T47D (cell line): ENCODE measurements at regions not wholly inside any gene's neighbourhood (a gene's known extent, or its start where the extent isn't known, plus 50 kb on each side); places are given as distances from the start of the nearest gene placed in this dataset.
"Not testable (repeated sequence)": the region's sequence is repeated elsewhere in the genome, so short reads cannot be mapped to it uniquely, and the experiment has no call there.

Experiments used
- DNase-seq, 2 experiments: peaks; one replicate each; pipeline versions ENCODE4 v3.0.0 to v3.0.0-alpha.2; 2011 to 2012; ENCODE audit warnings: low read depth in 1 of 2, low spot score in 1 of 2
- JUND ChIP-seq: IDR thresholded peaks from 2 replicates; pipeline ENCODE4 v1.6.1; 2012; ENCODE audit warnings: low read depth
- in situ Hi-C: cut with HindIII; loops from 2 replicates; pipeline ENCODE4 v1.10.0; 2016; ENCODE audit warnings: low sequenced_read_pairs, low pct_unique_long_range_greater_than_20kb

DNA sequence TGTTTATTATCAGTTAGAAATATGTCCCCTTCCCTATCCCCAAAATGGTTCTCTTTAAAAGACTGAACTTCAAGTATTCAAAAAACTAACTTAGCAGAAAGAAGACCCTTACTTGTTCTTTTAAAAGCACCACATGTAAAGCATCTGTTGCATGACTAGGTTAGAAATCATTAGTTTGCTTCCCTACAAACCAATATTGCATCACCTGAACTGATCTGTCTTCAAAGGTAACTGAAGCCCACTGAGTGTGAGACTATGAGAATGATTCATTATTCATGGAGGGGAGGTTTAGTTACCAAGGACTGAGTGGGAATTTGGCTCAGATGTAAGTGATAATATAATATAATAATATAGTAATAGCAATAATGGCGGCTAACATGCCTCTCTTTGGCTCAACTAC lies 231.7 kb downstream of the SPRY1 start:
- no peak for DNase-seq
- in situ Hi-C loops: no loop called here
- no peak for TF ChIP-seq JUND

DNA sequence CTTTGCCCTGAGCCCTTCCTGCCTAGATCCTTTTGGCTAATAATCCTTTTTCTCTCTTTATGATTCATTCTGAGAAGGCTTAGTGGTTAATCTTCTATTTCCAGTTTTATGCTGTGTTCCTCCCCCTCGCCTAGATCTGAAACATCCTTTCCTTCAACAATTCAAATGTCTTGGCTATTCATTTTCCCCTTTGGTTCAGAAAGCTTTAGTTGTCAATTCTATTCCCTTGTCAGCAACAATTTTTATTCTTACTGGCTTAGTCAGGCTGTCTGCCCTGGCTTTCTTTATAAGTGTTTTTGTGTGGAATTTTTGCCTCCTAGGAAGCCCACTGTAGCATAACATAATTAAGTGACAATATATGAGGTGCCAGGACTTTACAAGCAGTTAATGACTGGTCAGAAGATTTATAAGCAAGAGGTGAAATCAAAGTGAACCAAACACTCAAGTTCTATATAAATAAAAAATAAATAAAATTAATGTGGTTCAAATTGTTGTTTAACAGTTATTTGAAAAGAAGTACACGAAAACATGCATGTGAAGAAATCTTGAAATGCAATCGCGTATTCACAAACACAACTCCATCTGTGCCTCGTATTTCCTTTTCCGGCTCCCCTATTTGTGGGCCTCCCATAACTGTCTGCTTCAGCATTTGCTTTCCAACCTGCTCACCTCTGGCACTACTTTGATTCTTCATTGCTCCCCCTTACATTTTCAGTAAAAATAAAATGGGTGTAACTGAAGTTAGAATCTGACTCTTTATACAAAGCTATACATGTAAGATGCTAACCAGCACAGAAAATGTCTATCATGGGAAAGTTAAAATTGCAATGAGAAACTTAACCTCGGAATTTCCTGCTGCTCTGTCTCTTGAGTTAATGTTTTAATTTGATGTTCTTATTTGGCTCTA lies 235.4 kb downstream of the SPRY1 start:
- in situ Hi-C loops: no loop called here
- TF ChIP-seq JUND: no peak
- no peak for DNase-seq

DNA sequence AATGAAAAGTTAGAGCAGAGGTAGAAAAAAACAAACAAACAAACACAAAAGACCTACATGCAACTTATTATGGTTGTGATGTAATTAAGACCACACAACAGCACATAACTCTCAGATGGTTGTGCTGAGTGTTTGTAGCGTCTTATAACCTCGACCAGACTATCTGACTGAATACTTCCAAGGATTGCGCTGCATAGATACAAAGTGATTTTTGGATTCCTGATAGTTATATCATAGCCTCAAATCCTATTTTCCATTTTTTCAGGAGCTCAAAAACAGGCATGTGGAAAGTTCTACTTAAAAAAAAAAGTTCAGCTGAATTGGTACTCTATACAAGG lies 236.1 kb downstream of the SPRY1 start:
- DNase-seq: no peak
- no peak for TF ChIP-seq JUND
- in situ Hi-C loops: no loop called here

- no peak for TF ChIP-seq JUND
- in situ Hi-C loops: no loop called here
- DNase-seq: no peak
Measured at GRCh38 chr4:123638834-123639233, 242.2 kb downstream of the SPRY1 start.

- no peak for TF ChIP-seq JUND
- no peak for DNase-seq
- in situ Hi-C loops: no loop called here
Measured at GRCh38 chr4:123640271-123640670, 243.7 kb downstream of the SPRY1 start.

DNA sequence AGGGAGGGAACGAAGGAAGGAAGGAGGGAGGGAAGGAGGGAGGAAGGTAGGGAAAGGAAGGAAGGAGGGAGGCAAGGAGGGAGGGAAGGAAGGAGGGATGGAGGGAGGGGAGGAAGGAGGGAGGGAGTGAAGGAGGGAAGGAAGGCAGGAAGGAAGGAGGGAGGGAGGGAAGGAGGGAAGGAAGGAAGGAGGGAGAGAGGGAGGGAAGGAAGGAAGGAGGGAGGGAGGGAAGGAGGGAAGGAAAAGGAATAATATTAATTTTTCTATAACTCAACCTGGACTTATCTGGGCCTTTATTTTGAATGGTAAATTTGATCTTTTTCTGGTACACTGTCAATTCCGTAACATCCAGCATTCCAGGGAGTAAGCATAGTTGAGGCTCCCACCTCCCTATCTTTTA lies 244.2 kb downstream of the SPRY1 start:
- in situ Hi-C loops: no loop called here
- TF ChIP-seq JUND: no peak

DNA sequence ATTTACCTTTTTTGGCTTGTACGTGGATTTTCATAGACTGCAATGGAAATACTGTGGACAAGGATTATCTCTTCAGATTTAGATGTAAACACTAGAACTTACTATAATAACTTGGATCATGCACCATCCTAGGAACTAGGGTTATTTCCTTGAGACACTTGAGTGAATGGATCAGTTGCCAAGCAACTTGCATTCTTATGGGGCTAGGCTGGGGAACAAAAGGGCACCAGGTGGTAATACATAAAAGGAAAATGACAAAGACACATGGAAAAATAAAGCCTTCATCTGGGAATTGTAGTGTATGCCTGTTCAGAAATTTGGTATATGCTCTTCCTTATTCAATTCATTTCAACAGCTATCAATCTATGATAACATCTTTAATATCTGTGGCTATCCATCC lies 247.1 kb downstream of the SPRY1 start:
- no peak for TF ChIP-seq JUND
- in situ Hi-C loops: no loop called here
- no peak for DNase-seq

More for the DNA sequence above, 244.2 kb downstream of the SPRY1 start:
- no peak for DNase-seq

GRCh38 chr4:123649250-123649644 lies 252.7 kb downstream of the SPRY1 start:
- no peak for TF ChIP-seq JUND
- in situ Hi-C loops: no loop called here
- no peak for DNase-seq

GRCh38 chr4:123649645-123650391 lies 253.2 kb downstream of the SPRY1 start:
- DNase-seq: peak in 1 of 2 experiments; percentile 29
- in situ Hi-C loops: no loop called here
- no peak for TF ChIP-seq JUND

GRCh38 chr4:123651066-123651465 lies 254.5 kb downstream of the SPRY1 start:
- DNase-seq: no peak
- in situ Hi-C loops: no loop called here
- TF ChIP-seq JUND: no peak

- no peak for DNase-seq
- no peak for TF ChIP-seq JUND
- in situ Hi-C loops: no loop called here
Measured at GRCh38 chr4:123651536-123652180, 255.1 kb downstream of the SPRY1 start.

DNA sequence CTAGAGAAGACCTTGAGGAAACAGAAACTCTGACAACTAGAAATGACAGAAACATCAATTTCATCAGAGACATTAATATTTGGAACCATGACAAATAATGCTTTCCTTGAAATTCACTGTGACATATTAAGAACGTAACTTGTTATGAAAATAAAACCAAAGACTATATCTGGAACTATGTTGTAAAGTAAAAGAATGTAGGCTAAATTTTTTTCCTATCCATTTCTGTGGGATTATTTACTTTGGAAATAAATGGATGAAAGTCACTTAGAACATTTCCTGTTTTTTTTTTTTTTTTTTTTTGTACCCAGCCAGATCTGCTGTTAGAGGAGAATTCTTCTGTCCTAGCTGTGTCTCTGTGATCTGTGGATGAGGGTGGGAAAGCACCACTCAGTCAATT lies 255.9 kb downstream of the SPRY1 start:
- TF ChIP-seq JUND: no peak
- no peak for DNase-seq
- in situ Hi-C loops: no loop called here

- in situ Hi-C loops: no loop called here
- no peak for TF ChIP-seq JUND
- DNase-seq: no peak
Measured at GRCh38 chr4:123653236-123653635, 256.6 kb downstream of the SPRY1 start.

DNA sequence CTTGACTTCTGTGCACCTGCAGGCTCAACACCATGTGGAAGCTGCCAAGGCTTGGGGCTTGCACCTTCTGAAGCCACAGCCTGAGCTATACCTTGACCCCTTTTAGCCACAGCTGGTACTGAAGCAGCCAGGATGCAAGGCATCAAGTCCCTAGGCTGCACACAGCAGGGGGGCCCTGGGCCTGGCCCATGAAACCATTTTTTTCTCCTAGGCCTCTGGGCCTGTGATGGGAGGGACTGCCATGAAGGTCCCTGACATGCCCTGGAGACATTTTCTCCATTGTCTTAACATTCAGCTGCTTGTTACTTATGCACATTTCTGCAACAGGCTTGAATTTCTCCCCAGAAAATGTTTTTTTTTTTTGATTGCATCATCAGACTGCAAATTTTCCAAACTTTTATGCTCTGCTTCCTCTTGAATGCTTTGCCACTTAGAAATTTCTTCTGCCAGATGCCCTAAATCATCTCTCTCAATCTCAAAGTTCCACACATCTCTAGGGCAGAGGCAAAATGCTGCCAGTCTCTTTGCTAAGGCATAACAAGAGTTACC lies 260.2 kb downstream of the SPRY1 start:
- DNase-seq, in situ Hi-C loops: not testable (repeated sequence)

DNA sequence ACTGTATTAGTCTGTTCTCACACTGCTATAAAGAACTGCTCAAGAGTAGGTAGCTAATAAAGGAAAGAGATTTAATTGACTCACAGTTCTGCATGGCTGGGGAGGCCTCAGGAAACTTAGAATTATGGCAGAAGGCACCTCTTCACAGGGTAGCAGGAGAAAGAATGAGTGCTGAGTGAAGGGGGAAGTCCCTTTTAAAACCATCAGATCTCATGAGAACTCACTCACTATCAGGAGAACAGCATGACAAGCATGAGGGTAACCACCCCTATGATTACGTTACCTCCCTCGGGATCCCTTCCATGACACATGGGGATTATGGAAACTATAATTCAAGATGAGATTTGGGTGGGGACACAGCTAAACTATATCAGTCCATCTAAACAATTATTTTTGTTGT lies 261.0 kb downstream of the SPRY1 start:
- DNase-seq, in situ Hi-C loops: not testable (repeated sequence)
